ENCODE measurements at regions not wholly inside any gene's neighbourhood (a gene's known extent, or its start where the extent isn't known, plus 50 kb on each side); places are given as distances from the start of the nearest gene placed in this dataset.

DNA sequence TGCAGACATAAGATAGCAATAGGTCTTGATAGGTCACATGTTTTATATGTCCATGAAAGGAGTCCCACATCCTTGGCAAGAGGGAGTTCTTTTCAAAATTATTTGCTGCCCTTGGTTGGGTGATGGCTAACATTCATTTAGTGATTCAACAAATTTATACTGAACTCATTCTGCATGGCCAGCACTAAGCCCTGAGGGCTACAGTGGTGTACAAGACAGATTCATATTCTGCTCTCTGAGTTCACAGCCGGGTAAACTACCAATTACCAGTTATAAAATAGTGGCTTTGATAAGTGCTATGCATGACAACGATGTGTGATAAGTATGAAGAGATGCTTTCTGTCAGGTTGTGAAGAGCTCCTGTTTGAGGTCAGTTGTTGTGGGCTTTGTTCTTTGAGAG lies 340.0 kb downstream of the GABRG2 start:
- intact Hi-C loops (cut with DNase I) = no loop called here
- Histone ChIP-seq H3K27ac (no peak overlapping the region), H3K27me3 (no peaks in the 10 kb centered on the region), H3K9me3 (replicated peaks in 1 of 3) (no peaks in the 10 kb centered on the region), H3K4me3 (no peak overlapping the region), H3K4me1 (replicated peaks in 1 of 2) (peaks cover 0 to 5% of the 10 kb centered on the region in 2 donors), H3K36me3 (replicated peaks in 1 of 2) (no peaks in the 10 kb centered on the region)
- no peak for DNase-seq
- TF ChIP-seq, protein P1, sequence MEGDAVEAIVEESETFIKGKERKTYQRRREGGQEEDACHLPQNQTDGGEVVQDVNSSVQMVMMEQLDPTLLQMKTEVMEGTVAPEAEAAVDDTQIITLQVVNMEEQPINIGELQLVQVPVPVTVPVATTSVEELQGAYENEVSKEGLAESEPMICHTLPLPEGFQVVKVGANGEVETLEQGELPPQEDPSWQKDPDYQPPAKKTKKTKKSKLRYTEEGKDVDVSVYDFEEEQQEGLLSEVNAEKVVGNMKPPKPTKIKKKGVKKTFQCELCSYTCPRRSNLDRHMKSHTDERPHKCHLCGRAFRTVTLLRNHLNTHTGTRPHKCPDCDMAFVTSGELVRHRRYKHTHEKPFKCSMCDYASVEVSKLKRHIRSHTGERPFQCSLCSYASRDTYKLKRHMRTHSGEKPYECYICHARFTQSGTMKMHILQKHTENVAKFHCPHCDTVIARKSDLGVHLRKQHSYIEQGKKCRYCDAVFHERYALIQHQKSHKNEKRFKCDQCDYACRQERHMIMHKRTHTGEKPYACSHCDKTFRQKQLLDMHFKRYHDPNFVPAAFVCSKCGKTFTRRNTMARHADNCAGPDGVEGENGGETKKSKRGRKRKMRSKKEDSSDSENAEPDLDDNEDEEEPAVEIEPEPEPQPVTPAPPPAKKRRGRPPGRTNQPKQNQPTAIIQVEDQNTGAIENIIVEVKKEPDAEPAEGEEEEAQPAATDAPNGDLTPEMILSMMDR (IDR thresholded peaks at IDR 0.05) = no peak
- TF ChIP-seq POLR2A (IDR thresholded peaks at IDR 0.05) = no peak
- 67 to 77% (median 75%) methylated on average over 2 of the region's 2 CpGs for WGBS, 4 donors

DNA sequence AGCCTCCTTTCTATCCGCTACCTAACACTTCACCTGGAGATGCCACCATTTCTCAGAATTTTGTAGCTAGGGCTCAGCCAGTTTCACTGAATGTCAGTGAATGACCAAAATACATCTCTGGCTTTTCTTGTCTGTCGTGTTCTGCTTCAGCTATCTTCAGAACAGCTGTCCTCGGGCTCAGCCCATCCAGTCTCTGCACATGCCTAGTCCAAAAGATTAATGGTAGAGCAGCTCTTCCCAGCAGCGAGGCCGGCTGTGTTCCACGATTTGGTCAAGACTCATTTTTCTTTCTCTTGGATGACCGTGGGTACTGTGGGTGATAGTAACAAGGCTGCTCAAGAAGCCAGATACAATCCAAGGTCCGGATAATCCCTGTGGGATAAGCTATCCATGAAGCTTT lies 342.8 kb downstream of the GABRG2 start:
- intact Hi-C loops (cut with DNase I) = no loop called here
- H3K4me3 ChIP-seq = no peak overlapping the region
- no peak for TF ChIP-seq POLR2A (IDR thresholded peaks at IDR 0.05)
- TF ChIP-seq, protein P1 (IDR thresholded peaks at IDR 0.05) = no peak

DNA sequence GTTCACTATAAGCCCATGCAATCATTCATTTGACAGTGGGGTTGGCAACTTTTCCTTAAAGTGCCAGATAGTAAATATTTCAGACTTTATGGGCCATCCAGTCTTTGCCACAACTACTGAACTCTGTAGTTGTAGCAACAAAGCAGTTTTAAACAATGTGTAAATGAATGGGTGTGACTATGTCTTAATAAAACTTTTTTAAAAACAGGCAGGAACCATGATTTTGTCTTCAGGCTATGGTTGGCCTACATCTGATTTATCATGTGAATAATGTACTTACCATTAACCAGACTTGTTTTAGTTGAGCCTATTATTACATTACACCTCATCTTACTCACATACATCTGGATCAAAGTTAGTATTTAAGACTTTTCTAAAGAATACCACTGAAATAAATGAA lies 361.6 kb downstream of the GABRG2 start:
- TF ChIP-seq, protein P1 (IDR thresholded peaks at IDR 0.05) = no peak
- TF ChIP-seq POLR2A (IDR thresholded peaks at IDR 0.05) = no peak
- H3K27me3 ChIP-seq = no peaks in the 10 kb centered on the region
- intact Hi-C loops (cut with DNase I) = no loop called here
- H3K36me3 ChIP-seq (replicated peaks in 1 of 2) = no peaks in the 10 kb centered on the region
- no peaks in the 10 kb centered on the region for H3K9me3 ChIP-seq (replicated peaks in 1 of 3)
- DNase-seq = no peak
- no peaks in the 10 kb centered on the region for H3K4me1 ChIP-seq (replicated peaks in 1 of 2)
- no peak overlapping the region for H3K27ac ChIP-seq
- no peak overlapping the region for H3K4me3 ChIP-seq

More for the DNA sequence above, 342.8 kb downstream of the GABRG2 start:
- Histone ChIP-seq H3K9me3 (replicated peaks in 1 of 3) (no peaks in the 10 kb centered on the region), H3K4me1 (replicated peaks in 1 of 2) (peaks cover 0 to 5% of the 10 kb centered on the region in 2 donors), H3K27me3 (no peaks in the 10 kb centered on the region), H3K27ac (no peak overlapping the region), H3K36me3 (replicated peaks in 1 of 2) (no peaks in the 10 kb centered on the region)
- peak in 4 of 7 donors; percentile 2 to 50 (median 10) for DNase-seq
- 33 to 62% (median 51%) methylated on average over 7 to 8 of the region's 8 CpGs for WGBS, 4 donors

DNA sequence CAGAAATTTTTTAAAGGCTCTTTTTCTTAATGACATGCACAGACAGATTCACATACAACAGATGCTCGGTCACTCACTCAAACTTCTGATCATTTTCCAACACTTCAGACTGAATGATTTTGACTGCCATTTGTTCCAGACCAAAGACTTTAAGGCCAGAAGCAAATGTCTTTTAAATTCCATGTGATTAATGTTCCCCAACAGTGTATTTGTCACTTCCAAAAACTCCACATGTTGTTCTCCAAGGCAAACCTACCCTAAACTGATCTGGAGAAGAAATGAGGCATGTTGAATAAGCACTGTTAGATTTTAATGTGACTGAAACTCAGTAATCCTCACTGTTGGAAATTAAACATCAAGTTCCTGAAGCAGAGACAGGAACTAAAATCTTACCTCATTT lies 366.7 kb downstream of the GABRG2 start:
- Histone ChIP-seq H3K27ac (no peak overlapping the region), H3K4me1 (replicated peaks in 1 of 2) (no peaks in the 10 kb centered on the region), H3K36me3 (replicated peaks in 1 of 2) (no peaks in the 10 kb centered on the region), H3K4me3 (no peak overlapping the region), H3K9me3 (replicated peaks in 1 of 3) (no peaks in the 10 kb centered on the region), H3K27me3 (no peaks in the 10 kb centered on the region)
- WGBS, 4 donors = 45 to 64% (median 48%) methylated on average over 1 of the region's 1 CpG
- intact Hi-C loops (cut with DNase I) = no loop called here
- no peak for DNase-seq
- no peak for TF ChIP-seq POLR2A (IDR thresholded peaks at IDR 0.05)
- TF ChIP-seq, protein P1 (IDR thresholded peaks at IDR 0.05) = no peak

Data from adrenal gland (tissue), 9 donors.